ENCODE measurements at regions not wholly inside any gene's neighbourhood (a gene's known extent, or its start where the extent isn't known, plus 50 kb on each side); places are given as distances from the start of the nearest gene placed in this dataset.

- TF ChIP-seq, protein P1, sequence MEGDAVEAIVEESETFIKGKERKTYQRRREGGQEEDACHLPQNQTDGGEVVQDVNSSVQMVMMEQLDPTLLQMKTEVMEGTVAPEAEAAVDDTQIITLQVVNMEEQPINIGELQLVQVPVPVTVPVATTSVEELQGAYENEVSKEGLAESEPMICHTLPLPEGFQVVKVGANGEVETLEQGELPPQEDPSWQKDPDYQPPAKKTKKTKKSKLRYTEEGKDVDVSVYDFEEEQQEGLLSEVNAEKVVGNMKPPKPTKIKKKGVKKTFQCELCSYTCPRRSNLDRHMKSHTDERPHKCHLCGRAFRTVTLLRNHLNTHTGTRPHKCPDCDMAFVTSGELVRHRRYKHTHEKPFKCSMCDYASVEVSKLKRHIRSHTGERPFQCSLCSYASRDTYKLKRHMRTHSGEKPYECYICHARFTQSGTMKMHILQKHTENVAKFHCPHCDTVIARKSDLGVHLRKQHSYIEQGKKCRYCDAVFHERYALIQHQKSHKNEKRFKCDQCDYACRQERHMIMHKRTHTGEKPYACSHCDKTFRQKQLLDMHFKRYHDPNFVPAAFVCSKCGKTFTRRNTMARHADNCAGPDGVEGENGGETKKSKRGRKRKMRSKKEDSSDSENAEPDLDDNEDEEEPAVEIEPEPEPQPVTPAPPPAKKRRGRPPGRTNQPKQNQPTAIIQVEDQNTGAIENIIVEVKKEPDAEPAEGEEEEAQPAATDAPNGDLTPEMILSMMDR (IDR thresholded peaks at IDR 0.05; ENCODE audit: borderline replicate concordance, insufficient read depth, low read depth, low read length) = no peak
- H3K4me3 ChIP-seq (ENCODE audit: low read depth, low read length) = no peak overlapping the region
Measured at GRCh38 chr3:66581256-66581655, 80.4 kb upstream of the LRIG1 start.

DNA sequence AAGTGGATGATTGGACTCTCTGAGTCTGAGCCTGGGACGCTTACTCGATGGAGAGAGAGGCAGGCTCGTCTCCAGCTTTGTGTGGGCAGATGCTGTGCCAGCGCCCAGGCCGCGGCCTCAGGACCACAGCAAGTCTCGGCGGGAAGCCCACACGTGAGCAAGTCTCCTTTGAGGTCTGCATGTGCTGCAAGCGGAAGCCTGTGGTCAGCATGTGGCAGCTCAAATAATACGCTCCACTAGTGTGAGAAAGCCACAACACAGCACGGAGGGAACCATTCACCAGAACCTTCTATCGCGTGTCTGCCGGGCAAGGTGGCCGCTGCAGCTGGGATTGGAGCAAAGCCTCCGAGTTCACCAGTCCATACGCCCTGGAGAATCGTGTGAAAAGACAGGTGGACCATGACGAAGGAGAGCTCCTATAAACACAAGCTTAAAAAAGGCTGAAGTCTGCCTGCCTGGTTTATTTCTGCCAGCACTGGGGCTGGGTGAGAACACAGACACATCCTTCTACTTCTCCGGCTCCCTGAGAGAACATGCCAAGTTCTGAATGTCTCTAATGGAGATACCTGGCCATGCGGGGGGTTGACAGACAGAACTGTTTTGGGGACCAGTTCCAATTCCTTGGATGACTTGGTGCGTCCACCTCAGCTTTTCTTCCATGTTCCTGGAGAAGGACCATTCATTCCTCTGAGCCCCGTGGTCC, 82.0 kb upstream of the LRIG1 start:
- TF ChIP-seq, protein P1 (IDR thresholded peaks at IDR 0.05; ENCODE audit: borderline replicate concordance, insufficient read depth, low read depth, low read length) = no peak
- no peak overlapping the region for H3K4me3 ChIP-seq (ENCODE audit: low read depth, low read length)

GRCh38 chr3:66583424-66584040, 82.7 kb upstream of the LRIG1 start:
- TF ChIP-seq, protein P1 (IDR thresholded peaks at IDR 0.05; ENCODE audit: borderline replicate concordance, insufficient read depth, low read depth, low read length) = no peak
- H3K4me3 ChIP-seq (ENCODE audit: low read depth, low read length) = no peak overlapping the region

- TF ChIP-seq, protein P1 (IDR thresholded peaks at IDR 0.05; ENCODE audit: borderline replicate concordance, insufficient read depth, low read depth, low read length) = no peak
- H3K4me3 ChIP-seq (ENCODE audit: low read depth, low read length) = no peak overlapping the region
Measured at GRCh38 chr3:66585520-66586095, 84.8 kb upstream of the LRIG1 start.

- TF ChIP-seq, protein P1 (IDR thresholded peaks at IDR 0.05; ENCODE audit: borderline replicate concordance, insufficient read depth, low read depth, low read length) = no peak
- H3K4me3 ChIP-seq (ENCODE audit: low read depth, low read length) = no peak overlapping the region
Measured at GRCh38 chr3:66586853-66587252, 86.0 kb upstream of the LRIG1 start.

DNA sequence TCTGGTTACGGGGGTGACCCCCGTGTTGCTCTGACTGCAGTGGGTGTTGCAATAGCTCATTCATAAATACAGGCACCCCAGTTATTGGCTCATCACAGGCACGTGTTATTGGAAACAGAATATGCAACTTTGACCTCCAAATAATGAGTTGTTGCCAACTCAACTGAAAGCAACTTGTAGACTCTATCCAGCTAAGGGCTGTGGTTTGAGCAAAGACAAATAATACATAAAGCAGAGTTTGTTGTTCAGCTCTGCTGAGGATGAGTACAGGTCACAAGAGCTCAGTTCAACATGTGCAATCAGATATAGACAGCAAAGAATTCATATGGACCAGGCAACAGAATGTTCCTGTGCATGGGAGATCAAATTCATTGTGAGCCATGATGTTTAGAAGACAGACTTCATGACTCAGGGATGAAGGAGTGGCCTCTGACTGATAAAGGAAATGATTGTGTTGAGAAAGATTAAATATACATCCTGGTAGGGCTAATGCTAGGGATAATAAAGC, 87.6 kb upstream of the LRIG1 start:
- TF ChIP-seq, protein P1 (IDR thresholded peaks at IDR 0.05; ENCODE audit: borderline replicate concordance, insufficient read depth, low read depth, low read length) = no peak

More for the DNA sequence above, 87.6 kb upstream of the LRIG1 start:
- no peak overlapping the region for H3K4me3 ChIP-seq (ENCODE audit: low read depth, low read length)

Measured in GM12875 (cell line).